Activated T-helper 17 cell treated with anti-CD3 and anti-CD28 coated beads, Interleukin-2, amount 50 U/mL, for 72 hours (primary cell): ENCODE measurements at regions not wholly inside any gene's neighbourhood (a gene's known extent, or its start where the extent isn't known, plus 50 kb on each side); places are given as distances from the start of the nearest gene placed in this dataset.

Experiments used
- ATAC-seq: fragments of 150-1000 bp; cut with Tn5 transposase; replicated peaks from 2 replicates; pipeline ENCODE4 v1.10.0; 2021; ENCODE audit warnings: mild to moderate bottlenecking, moderate library complexity
- H3K27ac Mint-ChIP-seq: one replicate; pipeline ENCODE4 v1.8.0; 2022; ENCODE audit warnings: mixed read lengths
- H3K27me3 Mint-ChIP-seq: one replicate; pipeline ENCODE4 v1.8.0; 2022; ENCODE audit warnings: mixed read lengths
- H3K36me3 Mint-ChIP-seq: one replicate; pipeline ENCODE4 v1.8.0; 2022; ENCODE audit warnings: low read depth, mild to moderate bottlenecking, mixed read lengths
- H3K4me1 Mint-ChIP-seq: one replicate; pipeline ENCODE4 v1.8.0; 2022; ENCODE audit warnings: mixed read lengths
- H3K4me3 Mint-ChIP-seq: one replicate; pipeline ENCODE4 v1.8.0; 2022; ENCODE audit warnings: mild to moderate bottlenecking, mixed read lengths
- H3K9me3 Mint-ChIP-seq: one replicate; pipeline ENCODE4 v1.8.0; 2022; ENCODE audit warnings: mixed read lengths

- H3K4me3 Mint-ChIP-seq = no peak overlapping the region
- peaks cover 3% of the 10 kb centered on the region for H3K27me3 Mint-ChIP-seq
Measured at GRCh38 chr11:92707173-92707619, 262.3 kb upstream of the MTNR1B start.

GRCh38 chr11:92707665-92708064, 261.8 kb upstream of the MTNR1B start:
- no peak for ATAC-seq
- Mint-ChIP-seq H3K9me3 (peaks cover 4% of the 10 kb centered on the region), H3K4me3 (no peak overlapping the region), H3K27ac (no peak overlapping the region), H3K36me3 (no peaks in the 10 kb centered on the region), H3K27me3 (peaks cover 3% of the 10 kb centered on the region), H3K4me1 (no peaks in the 10 kb centered on the region)

More at GRCh38 chr11:92707173-92707619, 262.3 kb upstream of the MTNR1B start:
- Mint-ChIP-seq H3K27ac (no peak overlapping the region), H3K36me3 (no peaks in the 10 kb centered on the region), H3K9me3 (peaks cover 4% of the 10 kb centered on the region), H3K4me1 (no peaks in the 10 kb centered on the region)
- no peak for ATAC-seq

- ATAC-seq = no peak
- no peaks in the 10 kb centered on the region for H3K27me3 Mint-ChIP-seq
- H3K9me3 Mint-ChIP-seq = peaks cover 4% of the 10 kb centered on the region
- H3K4me3 Mint-ChIP-seq = no peak overlapping the region
- H3K27ac Mint-ChIP-seq = no peak overlapping the region
- no peaks in the 10 kb centered on the region for H3K4me1 Mint-ChIP-seq
- H3K36me3 Mint-ChIP-seq = no peaks in the 10 kb centered on the region
Measured at GRCh38 chr11:92709329-92709728, 260.1 kb upstream of the MTNR1B start.

GRCh38 chr11:92711926-92712325, 257.5 kb upstream of the MTNR1B start:
- H3K27me3 Mint-ChIP-seq = no peaks in the 10 kb centered on the region
- no peak overlapping the region for H3K27ac Mint-ChIP-seq
- H3K9me3 Mint-ChIP-seq = no peaks in the 10 kb centered on the region
- no peaks in the 10 kb centered on the region for H3K36me3 Mint-ChIP-seq
- no peak for ATAC-seq
- no peaks in the 10 kb centered on the region for H3K4me1 Mint-ChIP-seq
- no peak overlapping the region for H3K4me3 Mint-ChIP-seq

- Mint-ChIP-seq H3K4me1 (no peaks in the 10 kb centered on the region), H3K27ac (no peak overlapping the region), H3K27me3 (no peaks in the 10 kb centered on the region)
Measured at GRCh38 chr11:92714111-92714510, 255.3 kb upstream of the MTNR1B start.

GRCh38 chr11:92717240-92717639, 252.2 kb upstream of the MTNR1B start:
- no peaks in the 10 kb centered on the region for H3K4me1 Mint-ChIP-seq
- no peaks in the 10 kb centered on the region for H3K9me3 Mint-ChIP-seq
- H3K4me3 Mint-ChIP-seq = no peak overlapping the region
- no peak overlapping the region for H3K27ac Mint-ChIP-seq
- H3K36me3 Mint-ChIP-seq = no peaks in the 10 kb centered on the region
- ATAC-seq = no peak
- peaks cover 5% of the 10 kb centered on the region for H3K27me3 Mint-ChIP-seq

More at GRCh38 chr11:92714111-92714510, 255.3 kb upstream of the MTNR1B start:
- Mint-ChIP-seq H3K9me3 (no peaks in the 10 kb centered on the region), H3K4me3 (no peak overlapping the region), H3K36me3 (no peaks in the 10 kb centered on the region)
- no peak for ATAC-seq

- H3K4me1 Mint-ChIP-seq = no peaks in the 10 kb centered on the region
- no peak overlapping the region for H3K27ac Mint-ChIP-seq
- peaks cover 5% of the 10 kb centered on the region for H3K27me3 Mint-ChIP-seq
Measured at GRCh38 chr11:92720385-92720784, 249.1 kb upstream of the MTNR1B start.

GRCh38 chr11:92725352-92725751, 244.1 kb upstream of the MTNR1B start:
- Mint-ChIP-seq H3K4me1 (no peaks in the 10 kb centered on the region), H3K9me3 (no peaks in the 10 kb centered on the region), H3K4me3 (no peak overlapping the region), H3K36me3 (no peaks in the 10 kb centered on the region), H3K27ac (no peak overlapping the region), H3K27me3 (peaks cover 8% of the 10 kb centered on the region)
- no peak for ATAC-seq

More at GRCh38 chr11:92720385-92720784, 249.1 kb upstream of the MTNR1B start:
- H3K36me3 Mint-ChIP-seq = no peaks in the 10 kb centered on the region
- no peak overlapping the region for H3K4me3 Mint-ChIP-seq
- no peak for ATAC-seq
- no peaks in the 10 kb centered on the region for H3K9me3 Mint-ChIP-seq

- Mint-ChIP-seq H3K36me3 (no peaks in the 10 kb centered on the region), H3K27ac (no peak overlapping the region), H3K4me3 (no peak overlapping the region), H3K27me3 (peaks cover 3% of the 10 kb centered on the region), H3K9me3 (no peaks in the 10 kb centered on the region), H3K4me1 (no peaks in the 10 kb centered on the region)
- ATAC-seq = no peak
Measured at GRCh38 chr11:92727123-92727522, 242.3 kb upstream of the MTNR1B start.

GRCh38 chr11:92727769-92728168, 241.7 kb upstream of the MTNR1B start:
- H3K4me1 Mint-ChIP-seq = no peaks in the 10 kb centered on the region
- no peaks in the 10 kb centered on the region for H3K36me3 Mint-ChIP-seq

GRCh38 chr11:92728628-92729027, 240.8 kb upstream of the MTNR1B start:
- Mint-ChIP-seq H3K9me3 (no peaks in the 10 kb centered on the region), H3K4me1 (no peaks in the 10 kb centered on the region), H3K4me3 (no peak overlapping the region), H3K27me3 (peaks cover 3% of the 10 kb centered on the region), H3K27ac (no peak overlapping the region), H3K36me3 (no peaks in the 10 kb centered on the region)
- no peak for ATAC-seq

More at GRCh38 chr11:92727769-92728168, 241.7 kb upstream of the MTNR1B start:
- no peak for ATAC-seq
- Mint-ChIP-seq H3K9me3 (no peaks in the 10 kb centered on the region), H3K27ac (no peak overlapping the region), H3K4me3 (no peak overlapping the region), H3K27me3 (peaks cover 3% of the 10 kb centered on the region)

- no peak overlapping the region for H3K27ac Mint-ChIP-seq
- no peaks in the 10 kb centered on the region for H3K36me3 Mint-ChIP-seq
Measured at GRCh38 chr11:92735039-92735438, 234.4 kb upstream of the MTNR1B start.

GRCh38 chr11:92738276-92738675, 231.2 kb upstream of the MTNR1B start:
- H3K4me3 Mint-ChIP-seq = no peak overlapping the region
- no peaks in the 10 kb centered on the region for H3K4me1 Mint-ChIP-seq
- H3K27ac Mint-ChIP-seq = no peak overlapping the region
- no peak for ATAC-seq
- H3K9me3 Mint-ChIP-seq = no peaks in the 10 kb centered on the region
- no peaks in the 10 kb centered on the region for H3K36me3 Mint-ChIP-seq
- H3K27me3 Mint-ChIP-seq = peaks cover 6% of the 10 kb centered on the region

More at GRCh38 chr11:92735039-92735438, 234.4 kb upstream of the MTNR1B start:
- no peak for ATAC-seq
- Mint-ChIP-seq H3K9me3 (no peaks in the 10 kb centered on the region), H3K27me3 (peaks cover 6% of the 10 kb centered on the region), H3K4me3 (no peak overlapping the region), H3K4me1 (no peaks in the 10 kb centered on the region)

- no peaks in the 10 kb centered on the region for H3K9me3 Mint-ChIP-seq
- no peaks in the 10 kb centered on the region for H3K36me3 Mint-ChIP-seq
- H3K4me1 Mint-ChIP-seq = no peaks in the 10 kb centered on the region
- H3K27me3 Mint-ChIP-seq = peaks cover 6% of the 10 kb centered on the region
- no peak for ATAC-seq
- H3K27ac Mint-ChIP-seq = no peak overlapping the region
- H3K4me3 Mint-ChIP-seq = no peak overlapping the region
Measured at GRCh38 chr11:92739041-92739440, 230.4 kb upstream of the MTNR1B start.

GRCh38 chr11:92739491-92739890, 230.0 kb upstream of the MTNR1B start:
- no peaks in the 10 kb centered on the region for H3K9me3 Mint-ChIP-seq
- no peaks in the 10 kb centered on the region for H3K36me3 Mint-ChIP-seq
- H3K4me3 Mint-ChIP-seq = no peak overlapping the region
- no peak for ATAC-seq
- no peak overlapping the region for H3K27ac Mint-ChIP-seq
- no peaks in the 10 kb centered on the region for H3K4me1 Mint-ChIP-seq
- peaks cover 4% of the 10 kb centered on the region for H3K27me3 Mint-ChIP-seq

- Mint-ChIP-seq H3K4me3 (no peak overlapping the region), H3K9me3 (no peaks in the 10 kb centered on the region), H3K36me3 (no peaks in the 10 kb centered on the region), H3K27me3 (no peaks in the 10 kb centered on the region), H3K4me1 (no peaks in the 10 kb centered on the region), H3K27ac (no peak overlapping the region)
- no peak for ATAC-seq
Measured at GRCh38 chr11:92740276-92740675, 229.2 kb upstream of the MTNR1B start.
